ENCODE measurements at regions not wholly inside any gene's neighbourhood (a gene's known extent, or its start where the extent isn't known, plus 50 kb on each side); places are given as distances from the start of the nearest gene placed in this dataset.
"Not testable (repeated sequence)": the region's sequence is repeated elsewhere in the genome, so short reads cannot be mapped to it uniquely, and the experiment has no call there.

- no peak for DNase-seq (ENCODE audit: low read depth)
These were observed 489.3 kb upstream of the RORB start for GRCh38 chr9:74007833-74008232.

- DNase-seq (ENCODE audit: low read depth): no peak
These were observed 481.1 kb upstream of the RORB start for GRCh38 chr9:74016004-74016403.

DNA sequence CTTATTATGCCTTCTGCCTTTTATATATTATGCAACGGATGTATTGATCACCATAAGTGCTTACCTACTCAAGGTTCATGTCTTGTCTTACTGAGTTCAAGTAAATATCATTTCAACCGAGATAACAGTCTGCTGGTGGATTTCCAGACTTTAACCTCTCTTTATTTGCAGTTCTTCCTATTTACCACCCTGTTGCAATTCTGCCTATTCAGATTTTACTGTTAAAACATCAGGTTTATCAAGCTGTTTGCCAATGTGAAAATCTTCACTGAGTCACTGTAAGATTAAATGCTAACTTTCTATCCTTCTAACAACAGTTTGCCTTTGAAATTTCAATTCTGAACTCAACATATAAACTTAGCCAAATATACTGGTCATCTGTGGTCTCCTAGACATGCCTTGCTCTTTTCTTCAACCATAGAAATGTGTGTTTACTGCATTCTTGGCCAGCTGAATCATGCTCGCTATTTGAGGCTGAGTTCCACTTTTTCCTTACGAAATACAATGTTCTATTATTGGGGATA, 471.7 kb upstream of the RORB start:
- peak; percentile 3 for DNase-seq (ENCODE audit: low read depth)

DNA sequence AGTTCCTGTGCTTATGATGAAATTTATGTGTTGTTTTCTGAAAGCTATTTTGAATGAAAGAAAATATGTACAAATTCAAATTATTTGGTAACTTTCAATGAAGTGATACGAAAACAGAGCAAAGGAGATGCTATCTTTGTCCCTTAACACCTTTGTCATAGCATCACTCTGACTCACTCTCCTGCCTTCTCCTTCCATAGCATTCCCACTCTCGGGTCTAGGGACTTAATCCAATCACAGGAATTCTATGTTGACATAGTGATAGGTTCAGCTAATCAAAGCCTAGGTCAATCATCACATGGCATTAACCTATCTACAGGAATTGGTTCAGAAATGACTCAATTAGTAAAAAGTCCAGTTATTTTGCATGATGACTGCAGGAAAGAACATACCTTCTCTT, 464.7 kb upstream of the RORB start:
- no peak for DNase-seq (ENCODE audit: low read depth)

GRCh38 chr9:74035786-74036185, 461.3 kb upstream of the RORB start:
- DNase-seq (ENCODE audit: low read depth): no peak

GRCh38 chr9:74036549-74037231, 460.4 kb upstream of the RORB start:
- no peak for DNase-seq (ENCODE audit: low read depth)

- DNase-seq (ENCODE audit: low read depth): no peak
These were observed 459.9 kb upstream of the RORB start for GRCh38 chr9:74037274-74037673.

GRCh38 chr9:74041588-74041987, 455.5 kb upstream of the RORB start:
- DNase-seq (ENCODE audit: low read depth): no peak

- DNase-seq (ENCODE audit: low read depth): no peak
These were observed 452.3 kb upstream of the RORB start for GRCh38 chr9:74044844-74045243.

- DNase-seq (ENCODE audit: low read depth): no peak
These were observed 441.1 kb upstream of the RORB start for GRCh38 chr9:74056023-74056422.

DNA sequence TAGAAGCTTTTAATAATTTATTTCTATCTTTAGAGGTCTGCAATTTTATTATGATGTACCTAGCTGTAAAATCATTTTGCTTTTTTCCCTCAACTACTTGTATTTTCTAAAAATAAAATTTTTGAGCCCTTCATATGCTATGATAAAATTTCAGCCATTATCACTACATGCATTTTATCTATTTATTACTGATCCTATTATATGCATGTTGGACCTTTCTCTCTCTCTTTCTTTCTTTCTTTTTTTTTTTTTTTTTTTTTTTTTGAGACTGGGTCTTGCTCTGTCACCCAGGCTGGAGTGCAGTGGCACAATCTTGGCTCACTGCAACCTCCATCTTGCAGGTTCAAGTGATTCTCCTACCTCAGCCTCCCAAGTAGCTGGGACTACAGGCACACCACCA, 440.1 kb upstream of the RORB start:
- DNase-seq (ENCODE audit: low read depth): not testable (repeated sequence)

GRCh38 chr9:74064702-74065101, 432.4 kb upstream of the RORB start:
- DNase-seq (ENCODE audit: low read depth): no peak

DNA sequence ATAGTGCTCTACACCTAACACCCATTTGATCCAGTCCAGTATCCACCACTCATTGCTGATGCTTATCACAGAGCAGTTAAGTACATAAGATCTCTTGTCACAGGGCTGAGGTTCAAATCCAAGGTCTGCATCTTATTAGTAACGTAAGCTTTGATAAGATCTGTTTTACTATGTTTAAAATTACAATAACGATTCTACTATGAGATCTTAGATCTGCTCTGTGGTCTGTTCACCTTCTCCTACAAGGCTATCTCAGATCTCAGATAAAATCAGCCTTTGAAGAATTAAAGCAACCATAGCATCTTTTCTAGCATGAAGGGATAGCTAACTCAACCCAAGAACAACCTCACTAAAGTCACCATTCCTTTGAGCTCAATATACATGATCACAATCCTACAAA, 431.0 kb upstream of the RORB start:
- DNase-seq (ENCODE audit: low read depth): no peak

GRCh38 chr9:74066605-74067004, 430.5 kb upstream of the RORB start:
- DNase-seq (ENCODE audit: low read depth): no peak

DNA sequence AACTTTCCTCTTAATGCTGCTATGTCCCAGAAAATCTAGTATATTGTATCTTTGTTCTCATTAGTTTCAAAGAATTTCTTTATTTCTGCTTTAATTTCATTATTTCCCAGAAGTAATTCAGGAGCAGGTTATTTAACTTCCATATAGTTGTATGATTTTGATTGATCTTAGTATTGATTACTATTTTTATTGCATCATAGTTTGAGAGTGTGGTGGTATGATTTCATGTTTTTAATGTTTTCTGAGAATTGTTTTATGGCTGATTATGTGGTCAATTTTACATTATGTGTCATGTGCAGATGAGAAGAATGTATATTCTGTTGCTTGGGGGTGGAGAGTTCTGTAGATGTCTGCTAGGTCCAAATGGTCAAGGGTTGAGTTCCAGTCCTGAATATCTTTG, 425.6 kb upstream of the RORB start:
- DNase-seq (ENCODE audit: low read depth): no peak

DNA sequence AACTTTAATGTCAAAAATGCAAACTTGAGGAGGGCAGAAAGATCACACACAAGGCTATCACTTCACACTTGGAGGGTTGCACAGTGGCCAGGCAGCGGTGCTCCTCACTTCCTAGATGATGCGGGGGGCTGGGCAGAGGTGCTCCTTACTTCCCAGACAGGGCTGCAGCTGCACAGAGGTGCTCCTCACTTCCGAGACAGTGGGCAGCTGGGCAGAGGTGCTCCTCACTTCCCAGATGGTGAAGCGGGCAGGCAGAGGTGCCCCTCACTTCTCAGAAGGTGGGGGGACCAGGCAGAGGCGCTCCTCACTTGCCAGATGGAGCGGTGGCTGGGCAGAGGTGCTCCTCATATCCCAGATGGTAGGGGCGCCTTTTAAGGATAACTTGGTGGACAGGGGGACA, 423.2 kb upstream of the RORB start:
- no peak for DNase-seq (ENCODE audit: low read depth)

DNA sequence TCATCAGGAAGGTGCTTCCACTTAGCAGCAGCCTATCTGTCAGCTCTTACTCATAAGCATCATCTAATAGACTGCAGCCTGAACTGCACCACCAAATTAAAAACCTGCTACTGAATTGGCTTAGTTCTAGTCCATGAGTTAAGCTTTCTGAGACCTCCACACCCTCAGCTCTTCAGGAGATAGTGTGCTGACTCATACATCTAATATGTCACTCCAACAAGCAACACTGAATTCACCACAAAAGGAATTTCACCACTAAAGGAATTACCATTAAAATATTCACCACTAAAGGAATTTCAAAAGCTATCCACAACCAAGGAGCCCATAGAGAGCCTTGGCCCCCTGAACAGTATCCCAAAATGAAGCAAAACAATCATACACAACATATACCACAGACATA, 418.5 kb upstream of the RORB start:
- no peak for DNase-seq (ENCODE audit: low read depth)

DNA sequence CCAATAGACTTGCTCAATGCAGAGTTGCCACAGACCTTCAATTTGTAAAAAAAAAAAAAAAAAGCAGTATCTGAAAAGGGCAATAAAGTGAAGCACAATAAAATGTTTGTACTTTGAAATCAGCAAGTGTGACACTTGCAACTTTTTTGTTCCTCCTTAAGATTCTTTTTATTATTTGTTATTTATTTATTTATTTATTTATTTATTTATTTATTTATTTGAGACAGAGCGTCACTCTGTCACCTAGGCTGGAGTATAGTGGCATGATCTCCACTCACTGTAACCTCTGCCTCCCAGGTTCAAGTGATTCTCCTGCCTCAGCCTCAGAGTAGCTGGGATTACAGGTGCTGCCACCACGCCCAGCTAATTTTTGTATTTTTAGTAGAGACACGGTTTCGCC, 416.5 kb upstream of the RORB start:
- DNase-seq (ENCODE audit: low read depth): not testable (repeated sequence)

DNA sequence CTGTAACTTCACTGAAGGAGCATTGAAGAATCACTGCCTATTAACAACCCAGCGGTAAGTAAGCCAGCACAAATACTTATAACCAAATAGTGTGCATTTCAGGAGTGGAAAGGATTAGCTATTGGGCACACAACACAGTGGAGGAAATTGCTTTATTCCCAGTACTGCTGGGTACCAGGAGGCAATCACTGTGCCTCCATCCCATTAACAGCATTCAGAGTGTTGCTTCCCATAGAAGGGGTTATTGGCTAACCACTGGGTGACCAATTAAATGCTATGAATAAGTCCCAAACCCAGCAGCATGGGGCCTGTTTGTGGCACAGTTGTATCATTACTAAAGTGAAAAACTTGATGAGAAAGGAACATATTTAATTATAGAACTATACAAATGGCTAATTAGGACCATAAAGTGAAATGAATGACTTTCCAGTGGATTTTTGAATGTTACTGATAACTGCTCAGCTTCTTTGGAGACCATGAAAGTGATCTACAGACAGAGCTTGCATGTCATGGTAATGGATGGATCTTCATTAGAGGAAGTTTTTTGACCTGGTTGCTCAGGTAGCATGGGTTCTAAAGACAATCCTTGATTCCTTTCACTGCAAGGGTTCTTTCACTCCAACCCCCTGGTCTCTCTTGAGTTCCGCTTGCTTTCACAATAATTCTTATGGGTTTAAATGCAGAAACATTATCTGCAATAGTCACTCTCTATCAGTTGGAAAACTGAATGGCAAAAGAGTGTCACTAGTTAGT, 413.3 kb upstream of the RORB start:
- DNase-seq (ENCODE audit: low read depth): no peak

- not testable (repeated sequence) for DNase-seq (ENCODE audit: low read depth)
These were observed 411.6 kb upstream of the RORB start for GRCh38 chr9:74085384-74086037.

DNA sequence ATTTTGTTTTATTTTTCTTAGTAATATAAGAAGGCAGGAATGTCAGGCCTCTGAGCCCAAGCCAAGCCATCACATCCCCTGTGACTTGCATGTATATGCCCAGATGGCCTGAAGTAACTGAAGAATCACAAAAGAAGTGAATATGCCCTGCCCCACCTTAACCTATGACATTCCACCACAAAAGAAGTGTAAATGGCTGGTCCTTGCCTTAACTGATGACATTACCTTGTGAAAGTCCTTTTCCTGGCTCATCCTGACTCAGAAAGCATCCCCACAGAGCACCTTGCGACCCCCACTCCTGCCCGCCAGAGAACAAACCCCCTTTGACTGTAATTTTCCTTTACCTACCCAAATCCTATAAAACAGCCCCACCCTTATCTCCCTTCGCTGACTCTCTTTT, 406.2 kb upstream of the RORB start:
- not testable (repeated sequence) for DNase-seq (ENCODE audit: low read depth)

GRCh38 chr9:74092491-74092834, 404.7 kb upstream of the RORB start:
- DNase-seq (ENCODE audit: low read depth): no peak

DNA sequence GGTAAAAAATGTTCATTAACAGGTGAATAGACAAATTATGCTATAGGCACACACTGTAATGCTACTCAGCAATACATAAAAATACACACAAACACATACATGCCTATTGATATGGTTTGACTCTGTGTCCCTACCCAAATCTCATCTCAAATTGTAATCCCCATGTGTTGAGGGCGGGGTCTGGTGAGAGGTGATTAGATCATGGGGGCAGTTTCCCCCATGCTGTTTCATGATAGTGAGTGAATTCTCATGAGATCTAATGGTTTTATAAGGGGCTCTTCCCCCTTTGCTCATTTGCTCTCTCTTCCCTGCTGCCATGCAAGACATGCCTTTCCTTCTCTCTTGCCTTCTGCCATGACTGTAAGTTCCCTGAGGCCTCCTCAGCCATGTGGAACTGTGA, 403.1 kb upstream of the RORB start:
- DNase-seq (ENCODE audit: low read depth): not testable (repeated sequence)
